RKO (cell line): ENCODE measurements at regions not wholly inside any gene's neighbourhood (a gene's known extent, or its start where the extent isn't known, plus 50 kb on each side); places are given as distances from the start of the nearest gene placed in this dataset.

Experiments used
- DNase-seq: peaks from one replicate; pipeline ENCODE4 v3.0.0-alpha.2; 2016; ENCODE audit warnings: low spot score

DNA sequence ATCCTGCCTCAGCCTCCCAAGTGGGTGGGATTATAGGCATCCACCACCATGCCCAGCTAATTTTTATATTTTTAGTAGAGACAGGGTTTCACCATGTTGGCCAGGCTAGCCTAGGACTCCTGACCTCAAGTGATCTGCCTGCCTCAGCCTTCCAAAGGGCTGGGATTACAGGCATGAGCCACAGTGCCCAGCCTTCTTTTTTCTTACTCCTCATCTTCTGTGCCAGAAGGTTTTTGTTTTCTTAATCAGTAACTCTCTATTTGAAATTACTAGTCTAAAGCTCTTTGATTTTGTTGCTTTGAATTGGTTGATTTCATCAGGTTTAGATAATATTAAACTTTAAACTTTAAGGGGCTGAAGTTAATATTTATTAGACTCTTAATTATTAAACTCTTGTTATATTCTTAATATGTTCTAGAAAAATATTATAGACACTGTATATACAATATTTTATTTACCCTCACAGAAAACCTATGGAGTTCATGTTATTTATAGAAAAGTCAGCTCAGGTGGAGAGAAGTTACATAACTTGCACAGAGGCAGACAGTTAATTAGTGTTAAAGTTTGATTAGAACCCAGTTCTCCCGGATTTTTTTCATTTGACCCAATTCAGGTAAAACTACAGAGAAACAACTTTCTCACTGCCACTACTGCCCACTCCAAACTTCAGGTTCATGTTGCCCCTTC, 177.4 kb upstream of the SGK1 start:
- DNase-seq: no peak

DNA sequence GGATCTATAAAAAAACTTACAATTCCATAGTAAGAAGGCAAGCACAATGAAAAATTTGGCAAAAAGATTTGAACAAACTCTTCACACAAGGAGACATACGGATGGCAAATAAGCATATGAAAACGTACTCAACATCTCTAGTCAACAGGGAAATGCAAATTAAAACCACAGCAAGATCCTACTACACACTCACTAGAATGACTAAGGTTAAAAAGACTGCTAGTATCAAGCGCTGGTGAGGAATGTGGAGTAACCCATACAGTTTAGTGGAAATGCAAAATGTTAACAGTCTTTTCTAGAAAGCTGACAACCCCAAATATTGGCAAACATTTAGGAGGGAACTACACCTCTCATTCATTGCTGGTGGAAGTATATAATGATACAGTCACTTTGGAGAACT, 175.9 kb upstream of the SGK1 start:
- no peak for DNase-seq

DNA sequence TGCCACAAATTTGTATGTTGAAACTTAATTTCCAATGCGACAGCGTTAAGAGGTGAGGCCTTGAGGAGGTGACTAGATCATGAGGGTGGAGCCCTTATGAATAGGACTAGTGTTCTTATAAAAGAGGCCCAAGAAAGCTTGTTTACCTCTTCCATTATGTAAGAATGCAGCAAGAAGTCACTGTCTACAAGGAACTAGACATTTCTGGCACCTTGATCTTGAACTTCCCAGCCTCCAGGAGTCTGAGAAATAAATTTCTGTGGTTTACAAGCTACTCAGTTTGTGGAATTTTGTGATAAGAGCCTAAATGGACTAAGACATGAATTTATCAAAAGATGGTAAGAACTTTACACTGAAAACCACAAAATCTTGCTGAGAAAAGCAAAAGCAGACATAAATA, 173.6 kb upstream of the SGK1 start:
- DNase-seq: no peak

DNA sequence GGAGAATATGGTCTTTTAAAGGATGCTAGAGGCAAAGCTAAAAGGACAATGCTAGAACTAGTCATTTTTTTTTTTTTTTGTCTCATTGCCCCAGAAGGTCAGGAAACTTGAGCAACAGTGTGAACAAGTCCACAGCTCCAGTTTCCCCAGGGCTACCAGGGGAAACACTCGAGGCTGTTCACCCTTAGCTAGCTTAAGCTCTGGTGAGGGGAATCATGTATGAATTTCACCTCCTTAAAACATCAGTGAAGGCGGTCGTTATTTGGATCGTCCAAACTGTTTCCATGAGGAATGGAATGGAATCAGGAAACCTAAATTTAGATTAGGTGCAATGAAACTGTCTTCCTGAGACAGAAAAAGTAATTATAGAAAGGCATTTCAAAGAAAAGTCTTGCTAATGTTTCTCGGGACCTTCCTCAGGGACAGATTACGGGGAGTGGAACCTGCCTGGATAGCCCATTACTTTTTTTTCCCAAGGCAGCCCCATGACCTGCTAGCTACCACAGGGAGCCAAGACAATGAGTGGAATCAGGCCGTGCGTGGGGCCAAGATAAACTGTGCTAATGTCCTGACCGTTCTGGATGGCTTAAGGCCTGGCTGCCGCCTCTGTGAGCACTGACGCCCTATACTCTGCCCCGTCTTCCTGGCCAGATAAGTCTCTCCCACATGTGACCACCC, 164.8 kb upstream of the SGK1 start:
- DNase-seq: no peak

DNA sequence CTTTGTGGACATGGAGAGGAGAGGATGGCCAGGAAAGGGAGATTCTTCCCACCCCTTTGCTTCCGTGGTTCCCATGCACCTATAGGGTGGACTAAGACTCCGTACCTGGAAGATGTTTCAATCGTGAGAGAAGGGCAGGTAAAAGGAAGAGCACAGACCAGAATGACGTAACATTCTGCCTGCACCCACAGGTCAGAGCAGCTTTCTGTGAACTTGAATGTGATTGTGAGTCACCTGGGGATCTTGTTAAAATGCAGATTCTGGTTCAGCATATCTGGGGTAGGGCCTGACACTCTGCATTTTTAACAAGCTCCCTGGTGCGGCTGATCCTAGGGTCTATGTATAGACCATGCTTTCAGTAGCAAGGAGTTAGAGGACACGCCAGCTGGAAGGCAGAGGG, 164.1 kb upstream of the SGK1 start:
- DNase-seq: no peak

DNA sequence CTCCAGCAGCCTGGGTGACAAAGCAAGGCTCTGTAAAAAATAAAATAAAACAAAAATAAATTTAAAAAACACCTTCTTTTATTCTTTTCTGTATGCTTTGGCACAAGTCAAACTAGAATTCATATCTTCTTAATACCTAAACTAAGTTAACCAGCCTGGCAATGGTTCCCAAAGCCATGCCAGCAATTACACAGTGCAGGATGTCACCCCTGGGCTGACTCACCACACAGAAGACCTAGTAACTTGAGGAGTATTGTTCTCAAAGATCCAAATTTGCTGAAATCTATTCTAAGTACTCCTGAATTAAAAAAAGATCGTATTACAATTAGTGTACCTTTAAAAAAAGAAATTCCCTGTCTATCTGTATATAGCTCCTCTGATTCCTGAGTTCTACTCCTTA, 162.7 kb upstream of the SGK1 start:
- DNase-seq: no peak

DNA sequence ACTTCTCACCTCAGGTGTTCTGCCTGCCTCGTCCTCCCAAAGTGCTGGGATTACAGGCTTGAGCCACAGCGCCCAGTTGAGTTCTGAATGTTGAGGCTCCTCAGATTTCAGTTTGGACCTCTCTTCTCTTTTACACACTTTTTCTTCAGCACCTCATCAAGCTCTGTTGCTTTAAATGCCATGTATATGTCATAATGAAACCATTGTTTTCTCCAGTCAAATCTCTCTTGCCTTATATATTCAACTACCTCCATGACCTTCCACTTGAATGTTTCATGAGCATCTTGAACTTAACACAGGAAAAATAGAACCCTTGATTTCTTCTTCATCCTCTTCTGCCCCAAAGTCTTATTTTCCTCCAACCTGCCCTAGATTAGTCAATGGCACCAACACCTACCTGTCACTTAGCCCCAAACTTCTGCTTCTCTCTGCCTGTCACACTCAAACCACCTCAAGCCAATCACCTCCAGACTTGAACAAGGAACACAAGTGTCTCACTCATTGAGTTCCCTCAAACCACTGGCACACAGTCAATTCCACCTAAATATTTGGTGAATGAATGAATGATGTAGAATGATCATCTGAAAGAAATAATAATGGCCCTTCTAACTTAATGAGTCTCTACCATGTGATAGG, 161.0 kb upstream of the SGK1 start:
- DNase-seq: no peak

DNA sequence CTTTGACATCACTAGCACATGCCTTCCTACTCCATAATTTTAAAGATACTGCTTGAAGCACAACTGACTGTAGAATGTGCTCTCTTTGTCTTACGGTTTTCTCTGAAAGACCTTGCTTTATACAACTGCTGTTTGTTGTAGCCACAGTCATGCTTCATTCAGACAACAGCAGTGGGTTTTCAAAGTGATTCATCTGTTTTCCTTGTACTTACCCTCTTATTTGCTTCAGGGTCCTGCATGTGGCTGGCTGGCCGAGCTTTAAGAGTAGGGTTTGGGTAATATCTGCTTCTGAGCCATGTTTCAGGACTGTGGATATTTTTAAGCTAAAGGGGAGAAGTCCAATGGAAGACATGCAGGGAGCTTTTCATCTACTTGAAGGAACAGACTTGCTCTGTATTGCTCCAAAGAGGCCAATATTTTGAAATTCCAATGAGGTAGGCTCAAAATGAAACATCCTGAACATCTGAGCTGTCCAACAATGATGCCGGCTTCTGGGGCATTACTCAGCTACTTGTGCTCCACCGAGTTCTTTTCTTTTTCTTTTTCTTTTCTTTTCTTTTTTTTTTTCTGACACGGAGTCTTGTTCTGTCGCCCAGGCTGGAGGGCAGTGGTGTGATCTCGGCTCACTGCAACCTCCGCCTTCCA, 160.2 kb upstream of the SGK1 start:
- no peak for DNase-seq

DNA sequence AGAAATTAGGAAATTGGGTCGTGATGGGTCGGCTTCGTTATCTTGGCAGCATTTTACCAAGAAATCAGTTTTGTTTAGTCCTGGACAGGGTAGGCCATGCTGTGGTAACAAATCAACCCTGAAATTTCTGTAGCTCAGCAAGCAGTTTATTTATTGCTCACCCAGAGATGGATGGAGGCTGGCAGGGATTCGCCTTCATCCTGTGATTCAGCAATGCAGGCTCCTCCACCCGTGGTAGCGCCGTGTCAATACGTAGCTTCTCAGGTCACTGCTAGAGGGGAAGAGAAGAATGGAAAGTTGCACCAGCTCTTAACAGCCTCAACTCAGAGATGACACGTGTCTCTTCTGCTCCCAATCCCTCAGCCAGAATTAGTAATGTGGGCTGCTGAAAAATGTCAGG, 157.0 kb upstream of the SGK1 start:
- no peak for DNase-seq

DNA sequence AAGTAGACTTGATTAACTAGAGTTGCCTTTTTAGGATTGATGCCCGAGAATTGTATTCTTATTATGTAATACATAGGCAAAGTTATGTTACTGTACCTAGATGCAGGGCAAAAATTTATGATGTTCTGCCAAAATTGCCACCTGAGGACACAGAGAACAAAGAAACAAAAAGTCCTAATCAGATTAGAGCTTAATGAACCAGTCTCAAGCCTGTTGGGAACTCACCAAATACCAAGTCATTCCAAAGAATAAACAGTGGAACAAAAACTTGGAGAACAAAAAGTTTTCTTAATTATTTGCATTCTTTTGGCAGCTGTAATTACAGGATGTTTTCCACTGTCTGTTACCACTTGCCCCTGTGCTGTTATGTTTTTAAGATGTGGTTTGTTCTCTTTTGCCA, 154.7 kb upstream of the SGK1 start:
- no peak for DNase-seq

DNA sequence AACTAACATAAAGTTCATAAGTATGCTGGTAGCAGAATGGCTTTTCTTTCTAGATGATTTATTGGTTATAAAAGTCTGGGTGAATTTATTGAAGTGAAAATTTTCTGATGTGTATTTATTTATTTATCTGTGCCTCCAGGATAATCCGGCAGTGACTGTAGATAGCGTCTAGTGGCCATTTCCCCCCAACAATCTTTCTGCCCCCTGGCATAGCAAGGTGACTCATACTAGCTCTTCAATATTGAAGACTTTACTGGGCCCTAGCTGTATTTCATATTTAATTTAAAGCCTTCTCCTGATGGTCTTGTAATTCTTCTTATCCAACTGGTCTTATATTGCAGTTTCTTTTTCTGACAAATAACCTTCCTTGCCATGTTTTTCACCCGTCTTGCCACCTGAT, 154.1 kb upstream of the SGK1 start:
- no peak for DNase-seq

DNA sequence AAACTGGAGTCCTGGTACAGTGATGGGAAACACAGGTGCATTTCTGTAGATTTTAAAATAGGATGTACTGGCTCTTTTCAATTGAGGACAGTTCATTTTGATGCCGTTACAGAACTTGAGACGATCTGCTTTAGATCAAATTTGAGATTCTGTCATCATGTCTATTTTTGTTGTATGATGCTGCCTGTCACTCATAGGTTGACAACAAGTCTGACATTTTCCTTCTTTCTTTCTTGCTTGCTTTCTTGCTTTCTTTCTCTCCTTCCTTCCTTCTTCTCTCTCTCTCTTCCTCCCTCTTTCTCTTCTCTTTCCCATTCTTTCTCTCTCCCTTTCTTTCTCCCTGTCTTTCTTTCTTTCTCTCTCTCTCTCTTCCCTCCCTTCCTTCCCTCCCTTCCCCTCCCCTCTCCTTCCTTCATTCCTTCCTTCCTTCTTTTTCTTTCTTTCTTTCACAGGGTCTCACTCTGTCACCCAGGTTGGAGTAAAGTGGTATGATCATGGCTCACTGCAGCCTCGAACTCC, 152.6 kb upstream of the SGK1 start:
- DNase-seq: no peak

DNA sequence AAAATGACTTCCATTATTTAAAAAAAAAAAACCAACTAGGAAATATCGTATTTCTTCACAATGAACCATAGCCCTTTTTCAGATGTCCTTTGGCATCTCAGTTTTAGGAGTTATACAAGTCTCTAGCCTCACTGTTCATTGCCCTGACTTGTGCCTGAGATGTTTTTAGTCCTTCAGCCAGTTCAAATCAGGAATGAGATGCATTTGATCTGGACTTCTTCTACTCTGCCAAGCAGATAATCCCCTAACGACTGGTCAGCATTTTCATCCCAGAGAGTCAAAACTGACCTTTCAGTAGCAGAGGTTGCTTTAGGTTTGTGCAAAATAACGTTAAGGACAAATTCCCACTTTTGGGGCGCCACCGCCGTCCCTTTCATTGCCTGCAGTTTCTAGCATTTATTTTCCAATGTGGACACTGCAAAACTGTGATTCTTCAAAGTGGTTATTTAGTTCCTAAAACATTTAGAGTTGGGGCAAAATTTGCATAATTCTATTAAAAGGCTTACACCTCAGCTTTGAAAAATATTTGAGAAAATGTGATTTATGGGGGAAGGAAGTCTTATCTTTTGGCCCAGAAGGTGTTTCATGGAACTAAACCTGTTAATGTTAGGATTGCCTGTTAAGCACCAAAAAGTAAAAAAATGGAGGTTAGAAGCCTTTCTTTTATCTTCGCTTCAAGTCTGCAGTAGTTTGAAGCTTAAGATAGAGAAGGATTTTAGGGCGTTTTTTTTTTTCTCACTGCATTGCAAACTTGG, 152.0 kb upstream of the SGK1 start:
- DNase-seq: no peak

DNA sequence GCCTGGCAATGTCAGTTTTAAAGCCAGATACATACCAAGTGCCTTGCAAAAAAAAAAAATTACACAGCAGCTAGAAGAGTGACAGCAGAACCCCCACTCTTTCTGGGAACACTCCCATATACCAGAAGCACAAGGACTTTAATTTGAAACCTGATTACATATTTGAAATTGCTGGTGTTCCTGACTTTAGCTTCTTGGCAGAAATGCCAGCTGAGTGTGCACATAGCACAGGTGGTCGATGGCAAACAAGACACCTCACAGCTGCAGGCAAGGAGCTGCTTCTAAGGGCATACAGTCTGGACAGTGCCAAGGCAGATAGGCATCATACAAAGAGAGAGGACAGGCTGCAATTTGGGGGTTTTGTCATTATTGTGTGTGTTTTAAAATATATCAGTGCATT, 150.7 kb upstream of the SGK1 start:
- DNase-seq: no peak

DNA sequence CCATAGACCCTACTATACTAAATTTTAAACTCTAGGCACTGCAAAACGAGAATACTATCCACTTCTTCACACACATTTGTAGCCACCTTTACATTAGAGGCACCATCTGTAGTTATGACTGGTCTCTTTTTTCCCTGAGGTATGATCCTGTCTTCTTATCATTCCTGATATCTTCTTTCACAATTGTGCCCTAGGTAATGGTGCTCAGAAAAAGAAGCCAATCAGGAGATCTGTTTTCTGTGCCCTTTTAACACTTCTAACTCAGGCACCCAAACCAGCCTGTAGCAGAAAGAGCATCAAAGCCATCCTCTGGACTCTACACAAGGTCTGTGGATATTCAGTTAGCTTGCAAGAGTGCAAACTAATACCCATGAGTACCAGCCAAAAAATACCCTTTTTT, 149.7 kb upstream of the SGK1 start:
- no peak for DNase-seq

DNA sequence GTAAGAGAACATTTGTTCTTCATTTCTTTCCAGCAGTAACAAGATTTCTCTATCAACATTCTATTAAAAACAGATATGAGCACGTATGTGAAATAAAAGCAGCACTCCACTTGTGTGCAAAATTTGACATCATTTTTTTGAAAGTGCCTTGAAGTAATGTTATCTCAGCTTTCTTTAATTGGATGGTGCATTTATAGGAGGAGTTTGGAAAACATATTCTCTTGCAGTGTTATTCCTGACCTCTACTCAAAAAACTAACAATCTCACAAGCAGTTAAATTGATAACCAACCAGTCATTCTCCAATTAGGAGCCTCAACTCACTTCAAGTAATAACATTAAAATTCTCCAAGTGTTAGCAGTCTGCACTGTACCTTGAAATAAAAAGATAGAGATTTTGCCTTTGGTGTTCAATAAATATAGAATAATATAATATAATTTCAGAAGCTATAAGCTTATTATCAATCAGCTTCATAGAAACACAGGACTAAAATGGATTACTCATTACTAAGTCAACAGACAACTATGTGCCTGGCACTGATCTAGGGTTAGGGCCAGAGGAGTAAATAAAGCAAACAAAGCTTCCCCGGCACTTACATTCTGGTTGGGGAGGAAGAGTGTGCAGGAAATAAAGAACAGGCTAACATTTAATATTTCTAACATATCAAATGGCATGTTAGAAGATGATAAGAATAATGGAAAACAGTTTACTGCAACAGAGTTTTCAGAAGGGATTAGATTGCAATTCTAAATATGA, 149.0 kb upstream of the SGK1 start:
- no peak for DNase-seq

DNA sequence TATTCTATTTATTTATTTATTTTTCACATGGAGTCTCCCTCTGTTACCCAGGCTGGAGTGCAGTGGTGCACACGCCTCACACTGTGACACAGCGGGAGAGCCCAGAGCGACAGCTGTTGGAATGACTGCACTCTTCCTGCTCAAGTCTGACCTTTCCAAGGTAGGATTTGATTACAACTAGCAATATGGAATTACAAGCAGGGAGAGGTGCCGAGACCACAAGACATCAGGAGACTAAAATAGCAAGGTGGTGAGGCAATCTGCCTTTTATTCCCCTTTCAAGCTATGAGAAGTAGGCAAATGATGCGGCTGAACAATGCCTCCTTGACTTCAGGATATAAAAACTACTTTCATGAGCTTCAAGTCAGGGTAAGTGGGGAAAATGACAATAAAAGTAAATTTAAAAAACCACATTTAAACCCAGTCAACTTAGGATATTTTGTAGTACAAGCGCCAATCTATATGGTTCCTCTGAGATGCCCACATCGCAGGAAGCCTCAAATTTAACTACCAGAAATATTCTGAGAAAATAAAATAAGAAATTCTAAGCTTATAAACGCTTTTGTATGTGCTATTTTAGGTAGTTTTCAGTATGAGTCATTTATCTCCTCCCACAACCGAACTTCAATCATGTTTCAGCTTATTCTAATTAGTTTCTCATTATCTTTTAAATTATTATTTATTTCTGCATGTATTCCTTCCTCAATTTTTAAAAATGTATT, 146.9 kb upstream of the SGK1 start:
- no peak for DNase-seq

DNA sequence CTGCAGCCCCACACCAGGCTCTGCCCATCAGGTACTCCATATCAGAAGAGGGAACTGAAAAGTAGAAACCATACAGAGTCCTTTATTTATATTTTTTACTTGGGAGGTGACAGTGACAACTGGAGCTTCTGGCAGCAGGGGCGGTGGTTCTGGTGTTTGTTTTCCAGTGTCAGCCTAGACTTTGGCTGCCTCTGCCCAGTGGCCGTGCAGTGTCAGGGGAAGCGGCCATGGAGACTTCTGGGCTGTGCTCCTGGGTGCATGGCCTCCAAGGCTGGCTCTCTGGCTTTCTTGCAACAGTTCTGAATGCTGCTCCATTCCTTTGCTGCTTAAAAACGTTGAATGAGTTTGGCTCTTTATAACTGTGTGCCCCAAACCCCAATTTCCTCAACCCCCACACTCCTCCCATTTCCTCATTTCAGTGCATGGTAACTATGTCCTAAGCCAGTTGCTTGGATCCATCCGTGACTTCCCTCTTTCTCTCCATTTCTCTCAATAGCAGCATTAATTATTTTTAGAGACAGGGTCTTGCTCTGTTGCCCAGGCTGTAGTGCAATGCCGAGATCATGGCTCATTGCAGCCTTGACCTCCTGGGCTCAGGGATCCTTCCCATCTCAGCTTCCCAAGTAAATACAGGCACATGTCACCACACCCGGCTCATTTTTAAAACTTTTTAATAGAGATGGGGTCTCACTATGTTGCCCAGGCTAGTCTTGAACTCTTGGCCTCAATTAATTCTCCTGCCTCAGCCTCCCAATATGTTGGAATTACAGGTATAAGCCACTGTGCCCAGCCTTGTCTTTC, 141.1 kb upstream of the SGK1 start:
- no peak for DNase-seq

DNA sequence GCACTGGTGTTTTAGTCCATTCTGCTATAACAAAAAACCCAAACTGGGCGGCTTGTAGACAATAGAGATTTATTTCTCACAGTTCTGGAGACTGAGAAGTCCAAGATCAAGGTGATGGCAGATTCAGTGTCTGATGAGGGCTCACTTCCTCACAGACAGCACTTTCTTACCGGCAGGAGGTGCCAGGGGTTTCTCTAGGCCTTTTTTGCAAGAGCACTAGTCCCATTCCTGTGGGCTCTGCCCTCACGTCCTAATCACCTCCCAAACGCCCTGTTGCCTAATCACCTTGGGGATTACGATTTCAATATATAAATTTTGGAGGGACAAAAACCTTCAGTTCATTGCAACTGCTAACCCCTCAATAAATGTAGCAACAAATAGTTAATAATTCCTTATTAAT, 140.0 kb upstream of the SGK1 start:
- DNase-seq: no peak

DNA sequence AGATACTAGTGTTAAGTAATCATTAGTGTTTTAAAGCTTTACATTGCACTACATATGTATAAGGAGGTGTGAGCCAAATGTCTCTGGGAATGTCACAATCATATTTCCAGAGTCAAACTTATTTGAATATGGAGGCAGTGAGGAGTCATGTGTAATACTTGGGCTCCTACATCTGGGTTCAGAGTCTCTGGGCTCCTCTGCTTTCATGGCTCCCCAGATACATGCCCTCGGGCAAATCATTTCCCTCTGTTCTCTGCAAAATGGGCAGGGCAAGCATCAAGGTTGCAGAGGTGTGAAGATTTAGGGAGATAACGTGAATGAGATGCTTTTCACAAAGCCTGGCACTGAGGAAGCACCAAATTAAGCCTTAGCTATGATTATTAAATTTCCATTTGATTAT, 138.3 kb upstream of the SGK1 start:
- no peak for DNase-seq
